Adipocyte (in vitro differentiated cells): ENCODE measurements at regions not wholly inside any gene's neighbourhood (a gene's known extent, or its start where the extent isn't known, plus 50 kb on each side); places are given as distances from the start of the nearest gene placed in this dataset.
A peak's percentile ranks its signal among the peaks of the same experiment; 100 is the strongest.
"Not testable (repeated sequence)": the region's sequence is repeated elsewhere in the genome, so short reads cannot be mapped to it uniquely, and the experiment has no call there.

Experiments used
- DNase-seq: peaks from one replicate; pipeline ENCODE4 v3.0.0-alpha.2; 2015; ENCODE audit warnings: low read depth
- H3K27me3 ChIP-seq: replicated peaks from 2 replicates; pipeline ENCODE4 v1.7.0; 2013; ENCODE audit warnings: mild to moderate bottlenecking, low read length, moderate library complexity; ENCODE audit not compliant: control insufficient read depth, insufficient read depth
- H3K36me3 ChIP-seq: 2 replicates; pipeline ENCODE4 v1.7.0; 2013; ENCODE audit warnings: low read length, mild to moderate bottlenecking, moderate library complexity; ENCODE audit not compliant: control insufficient read depth, insufficient read depth, severe bottlenecking
- H3K4me1 ChIP-seq: 2 replicates; pipeline ENCODE4 v1.7.0; 2013; ENCODE audit warnings: mild to moderate bottlenecking, low read length, moderate library complexity; ENCODE audit not compliant: control insufficient read depth, insufficient read depth
- H3K4me3 ChIP-seq: 2 replicates; pipeline ENCODE4 v1.7.0; 2013; ENCODE audit warnings: mild to moderate bottlenecking, low read length, moderate library complexity
- H3K9ac ChIP-seq: 2 replicates; pipeline ENCODE4 v1.7.0; 2013; ENCODE audit warnings: mild to moderate bottlenecking, low read length, moderate library complexity
- H3K9me3 ChIP-seq: 2 replicates; pipeline ENCODE4 v1.7.0; 2013; ENCODE audit warnings: mild to moderate bottlenecking, low read length, moderate library complexity; ENCODE audit not compliant: control insufficient read depth

GRCh38 chr1:234897754-234898454 lies 230.7 kb downstream of the TOMM20 start:
- Histone ChIP-seq H3K9me3 (no peaks in the 10 kb centered on the region), H3K36me3 (no peaks in the 10 kb centered on the region), H3K27me3 (no peaks in the 10 kb centered on the region), H3K4me1 (peaks cover 16% of the 10 kb centered on the region), H3K9ac (no peak overlapping the region), H3K4me3 (no peak overlapping the region)
- DNase-seq: no peak

DNA sequence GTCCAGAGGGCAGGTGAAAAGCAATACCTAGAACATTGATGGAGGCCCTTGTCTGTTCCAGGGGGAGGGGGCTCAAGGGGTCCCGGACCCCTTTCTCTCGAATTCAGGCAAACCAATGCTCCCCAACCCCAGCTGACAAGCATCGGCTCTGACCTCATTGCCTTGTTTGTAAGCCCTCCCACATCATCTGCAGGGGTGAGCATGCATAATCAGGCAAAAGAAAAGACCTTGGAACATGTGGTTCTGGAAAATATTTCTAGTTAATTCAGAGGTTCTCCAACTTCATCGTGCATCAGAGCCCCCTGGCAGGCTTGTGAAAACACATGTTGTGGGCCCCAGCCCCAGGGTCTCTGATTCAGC lies 231.3 kb downstream of the TOMM20 start:
- no peak for DNase-seq
- Histone ChIP-seq H3K36me3 (no peaks in the 10 kb centered on the region), H3K9me3 (no peaks in the 10 kb centered on the region), H3K4me1 (peaks cover 17% of the 10 kb centered on the region), H3K4me3 (no peak overlapping the region), H3K9ac (no peak overlapping the region), H3K27me3 (no peaks in the 10 kb centered on the region)

GRCh38 chr1:234896477-234897389 lies 231.9 kb downstream of the TOMM20 start:
- Histone ChIP-seq H3K36me3 (no peaks in the 10 kb centered on the region), H3K4me3 (no peak overlapping the region), H3K9me3 (no peaks in the 10 kb centered on the region), H3K27me3 (no peaks in the 10 kb centered on the region), H3K9ac (no peak overlapping the region), H3K4me1 (peaks cover 20% of the 10 kb centered on the region)
- DNase-seq: no peak

DNA sequence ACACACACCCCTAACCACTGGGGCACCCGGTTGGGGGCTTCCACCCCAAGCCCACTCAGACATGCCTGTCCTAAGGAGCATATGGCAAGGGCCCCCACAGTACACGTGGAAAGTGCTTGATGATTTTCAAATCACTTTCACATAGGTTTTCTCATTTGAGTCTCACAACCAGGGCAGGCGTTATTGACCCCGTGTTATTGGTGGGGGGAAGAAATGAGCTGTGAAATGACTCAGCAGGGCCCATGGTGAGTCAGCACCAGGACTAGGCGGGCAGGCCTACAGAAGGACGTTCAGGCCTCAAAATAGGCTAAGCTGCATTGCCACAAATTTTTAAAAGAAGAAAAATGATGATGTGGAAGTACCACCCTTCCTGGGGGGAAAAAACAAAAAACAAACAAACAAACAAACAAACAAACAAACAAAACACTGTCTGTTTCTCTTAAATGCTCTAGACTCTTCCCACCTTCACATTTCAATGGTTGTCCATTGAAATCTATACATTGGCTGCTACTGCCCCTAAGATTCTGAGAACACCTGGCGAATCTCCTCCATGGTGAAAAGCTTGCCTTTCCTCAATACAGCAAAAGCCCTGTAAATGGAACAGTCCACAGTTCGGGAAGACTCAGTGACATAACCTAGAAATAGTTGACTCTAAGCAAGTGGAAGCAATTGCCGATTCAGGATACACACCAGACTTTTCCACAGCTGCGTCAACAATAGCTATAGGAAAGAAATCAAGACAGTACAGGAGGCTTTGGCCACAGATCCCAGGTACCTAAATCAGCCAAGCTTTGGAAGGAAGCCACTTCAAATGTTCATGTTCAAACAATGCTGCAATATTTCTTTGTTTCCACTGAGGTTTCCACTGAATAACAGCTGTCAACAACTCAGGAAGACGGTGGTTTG lies 234.7 kb downstream of the TOMM20 start:
- H3K9me3 ChIP-seq: no peaks in the 10 kb centered on the region
- H3K4me3 ChIP-seq: no peak overlapping the region
- H3K4me1 ChIP-seq: peaks cover 15% of the 10 kb centered on the region
- H3K36me3 ChIP-seq: no peaks in the 10 kb centered on the region
- DNase-seq: peak; percentile 21
- no peaks in the 10 kb centered on the region for H3K27me3 ChIP-seq
- H3K9ac ChIP-seq: no peak overlapping the region

DNA sequence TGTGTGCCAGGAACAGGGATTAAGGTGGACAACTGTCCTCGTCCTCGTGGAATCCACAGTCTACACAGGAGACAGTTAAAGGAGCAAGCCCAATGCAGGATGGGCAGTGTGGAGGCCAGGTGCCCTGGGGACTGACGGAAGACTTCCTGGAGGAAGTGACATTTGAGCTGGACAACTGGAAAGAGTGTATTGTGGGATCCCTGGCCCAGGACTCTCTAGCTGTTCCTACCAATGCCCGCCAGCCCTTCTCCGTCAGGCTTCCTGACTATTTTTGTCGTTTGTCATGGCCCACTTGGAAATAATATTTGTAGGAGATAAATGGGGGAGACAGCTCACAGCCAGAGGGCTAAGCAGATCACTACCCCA lies 235.3 kb downstream of the TOMM20 start:
- H3K9ac ChIP-seq: no peak overlapping the region
- H3K27me3 ChIP-seq: no peaks in the 10 kb centered on the region
- H3K9me3 ChIP-seq: no peaks in the 10 kb centered on the region
- peaks cover 15% of the 10 kb centered on the region for H3K4me1 ChIP-seq
- no peak for DNase-seq
- H3K4me3 ChIP-seq: no peak overlapping the region
- no peaks in the 10 kb centered on the region for H3K36me3 ChIP-seq

- Histone ChIP-seq H3K4me3 (no peak overlapping the region), H3K9me3 (no peaks in the 10 kb centered on the region), H3K27me3 (no peaks in the 10 kb centered on the region), H3K4me1 (peaks cover 15% of the 10 kb centered on the region), H3K36me3 (no peaks in the 10 kb centered on the region), H3K9ac (no peak overlapping the region)
- no peak for DNase-seq
These were observed 236.0 kb downstream of the TOMM20 start for GRCh38 chr1:234892642-234893041.

- Histone ChIP-seq H3K9me3 (no peaks in the 10 kb centered on the region), H3K9ac (no peak overlapping the region), H3K27me3 (no peaks in the 10 kb centered on the region), H3K4me3 (no peak overlapping the region), H3K4me1 (peaks cover 25% of the 10 kb centered on the region), H3K36me3 (no peaks in the 10 kb centered on the region)
- no peak for DNase-seq
These were observed 237.2 kb downstream of the TOMM20 start for GRCh38 chr1:234891427-234891826.

GRCh38 chr1:234889643-234890042 lies 239.0 kb downstream of the TOMM20 start:
- Histone ChIP-seq H3K36me3 (no peaks in the 10 kb centered on the region), H3K4me3 (no peak overlapping the region), H3K27me3 (no peaks in the 10 kb centered on the region), H3K9ac (no peak overlapping the region), H3K9me3 (no peaks in the 10 kb centered on the region), H3K4me1 (peaks cover 34% of the 10 kb centered on the region)
- no peak for DNase-seq

- not testable (repeated sequence) for H3K9ac ChIP-seq, H3K27me3 ChIP-seq, H3K9me3 ChIP-seq, DNase-seq, H3K4me3 ChIP-seq, H3K36me3 ChIP-seq
- peaks cover 22% of the 10 kb centered on the region for H3K4me1 ChIP-seq
These were observed 240.4 kb downstream of the TOMM20 start for GRCh38 chr1:234888247-234888646.

DNA sequence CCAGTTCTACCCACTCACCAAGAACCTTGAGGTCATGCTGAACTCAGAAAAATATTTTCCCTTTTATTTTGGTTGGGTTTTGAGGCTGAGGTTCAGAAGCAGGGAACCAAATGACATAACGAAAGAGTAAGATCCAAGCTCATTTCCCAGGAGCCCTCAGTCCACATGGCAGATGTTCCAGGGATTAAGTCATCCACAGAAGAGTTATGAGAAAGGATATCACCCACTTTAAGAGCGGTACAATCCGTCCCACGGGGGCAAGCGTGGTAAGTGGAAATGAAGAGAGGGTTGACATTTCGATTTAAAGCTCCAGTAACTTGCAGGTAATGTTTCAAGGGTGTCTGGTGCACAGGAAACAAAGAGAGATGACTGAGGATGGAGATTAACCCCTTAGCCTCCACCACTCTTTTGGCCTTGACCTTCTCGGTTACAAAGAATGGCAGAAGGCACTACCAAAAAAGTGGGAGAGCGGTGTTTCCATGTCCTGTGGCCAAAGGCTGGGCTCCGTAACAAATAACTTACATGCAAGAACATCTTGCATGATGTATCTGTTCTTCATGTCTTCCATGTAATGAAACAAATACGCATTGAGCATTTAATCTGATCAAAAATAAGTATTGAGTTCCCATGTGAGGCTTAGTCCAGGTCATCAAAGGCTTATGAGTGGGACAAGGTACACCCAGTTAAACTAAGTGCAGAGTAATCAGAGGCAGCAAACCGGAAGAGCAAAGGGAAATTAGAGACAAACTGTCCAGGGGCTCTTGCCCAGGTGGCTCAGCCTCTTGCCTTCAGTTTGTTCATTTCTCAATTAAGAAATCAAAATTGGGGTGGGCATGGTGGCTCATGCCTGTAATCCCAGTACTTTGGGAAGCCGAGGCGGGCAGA lies 241.4 kb downstream of the TOMM20 start:
- DNase-seq: no peak
- no peaks in the 10 kb centered on the region for H3K36me3 ChIP-seq
- no peaks in the 10 kb centered on the region for H3K27me3 ChIP-seq
- peaks cover 21% of the 10 kb centered on the region for H3K4me1 ChIP-seq
- H3K9ac ChIP-seq: peak overlapping the region; percentile 37
- peak overlapping the region; percentile 42 for H3K4me3 ChIP-seq
- no peaks in the 10 kb centered on the region for H3K9me3 ChIP-seq
